ENCODE measurements at regions not wholly inside any gene's neighbourhood (a gene's known extent, or its start where the extent isn't known, plus 50 kb on each side); places are given as distances from the start of the nearest gene placed in this dataset.

DNA sequence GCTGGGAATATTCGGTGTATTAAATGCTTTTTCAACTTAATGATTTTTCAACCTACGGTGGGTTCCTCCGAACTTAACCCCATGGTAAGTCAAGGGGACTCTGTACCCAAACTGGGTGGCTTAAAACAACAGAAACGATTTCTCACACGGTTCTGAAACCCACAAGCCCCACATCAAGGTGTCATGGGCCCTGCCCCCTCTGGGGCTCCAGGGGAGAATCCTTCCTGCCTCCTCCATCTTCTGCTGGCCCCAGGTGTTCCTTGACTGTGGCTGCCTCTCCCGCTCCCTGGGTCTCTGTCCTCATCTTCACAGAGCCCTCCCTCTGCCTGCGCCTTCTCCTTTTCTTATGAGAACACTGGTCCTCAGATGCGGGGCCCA lies 301.3 kb upstream of the SALL3 start:
- TF ChIP-seq, protein P1, sequence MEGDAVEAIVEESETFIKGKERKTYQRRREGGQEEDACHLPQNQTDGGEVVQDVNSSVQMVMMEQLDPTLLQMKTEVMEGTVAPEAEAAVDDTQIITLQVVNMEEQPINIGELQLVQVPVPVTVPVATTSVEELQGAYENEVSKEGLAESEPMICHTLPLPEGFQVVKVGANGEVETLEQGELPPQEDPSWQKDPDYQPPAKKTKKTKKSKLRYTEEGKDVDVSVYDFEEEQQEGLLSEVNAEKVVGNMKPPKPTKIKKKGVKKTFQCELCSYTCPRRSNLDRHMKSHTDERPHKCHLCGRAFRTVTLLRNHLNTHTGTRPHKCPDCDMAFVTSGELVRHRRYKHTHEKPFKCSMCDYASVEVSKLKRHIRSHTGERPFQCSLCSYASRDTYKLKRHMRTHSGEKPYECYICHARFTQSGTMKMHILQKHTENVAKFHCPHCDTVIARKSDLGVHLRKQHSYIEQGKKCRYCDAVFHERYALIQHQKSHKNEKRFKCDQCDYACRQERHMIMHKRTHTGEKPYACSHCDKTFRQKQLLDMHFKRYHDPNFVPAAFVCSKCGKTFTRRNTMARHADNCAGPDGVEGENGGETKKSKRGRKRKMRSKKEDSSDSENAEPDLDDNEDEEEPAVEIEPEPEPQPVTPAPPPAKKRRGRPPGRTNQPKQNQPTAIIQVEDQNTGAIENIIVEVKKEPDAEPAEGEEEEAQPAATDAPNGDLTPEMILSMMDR (IDR thresholded peaks at IDR 0.05) = no peak
- DNase-seq (ENCODE audit: low spot score) = no peak
- H3K4me3 ChIP-seq = no peak overlapping the region
- H3K27ac ChIP-seq = no peak overlapping the region

DNA sequence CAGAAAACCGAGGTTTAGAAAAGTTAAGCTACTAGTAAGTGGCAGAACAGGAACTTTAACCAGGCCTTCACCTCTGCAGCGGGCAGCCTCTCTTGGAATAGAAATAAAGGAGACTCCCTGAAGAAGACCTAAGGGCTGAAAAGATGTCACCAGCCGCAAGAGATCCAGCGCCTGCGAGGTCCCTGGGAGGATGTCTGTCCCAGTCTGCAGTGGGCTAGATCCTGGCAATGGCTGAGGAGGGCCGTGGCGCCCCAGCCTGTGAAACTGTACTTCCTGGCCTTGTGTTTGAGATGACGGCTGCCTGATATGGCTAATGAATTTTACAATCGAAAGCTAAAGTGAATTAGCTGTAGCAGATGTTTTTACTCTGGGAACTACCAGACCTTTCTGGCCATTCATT lies 300.6 kb upstream of the SALL3 start:
- TF ChIP-seq, protein P1 (IDR thresholded peaks at IDR 0.05) = no peak
- Histone ChIP-seq H3K27ac (no peak overlapping the region), H3K4me3 (no peak overlapping the region)
- DNase-seq (ENCODE audit: low spot score) = no peak

DNA sequence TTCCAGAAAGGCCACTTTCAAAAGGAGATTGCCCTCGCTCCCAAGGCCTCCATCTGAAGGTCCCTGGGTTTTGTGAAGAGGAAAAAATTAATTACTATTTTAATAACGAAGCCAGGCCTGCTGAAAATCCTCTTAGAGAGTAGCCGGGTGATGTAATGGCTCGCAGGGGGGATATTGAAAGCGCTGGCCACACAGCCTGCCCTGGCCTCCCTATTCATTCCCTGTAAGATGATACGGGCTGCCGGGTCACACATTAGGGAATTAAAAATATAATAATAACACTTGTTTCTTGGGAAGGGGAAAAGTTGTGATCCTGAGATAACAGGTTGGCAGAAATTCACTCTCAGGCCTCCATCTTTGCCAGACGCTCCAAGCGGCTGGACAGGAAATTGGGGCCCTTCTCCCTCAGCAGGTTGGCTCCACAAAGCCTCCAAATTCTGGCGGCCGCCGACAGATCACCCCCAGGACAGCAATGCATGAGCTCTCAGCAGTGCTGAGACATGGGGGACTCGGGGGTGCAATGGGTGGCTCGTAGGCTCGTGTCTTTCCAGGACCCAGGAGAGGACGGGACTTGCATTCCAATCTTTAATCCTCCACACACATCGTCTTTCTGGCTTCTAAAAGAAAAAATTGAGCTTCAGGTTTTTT lies 299.9 kb upstream of the SALL3 start:
- H3K4me3 ChIP-seq = no peak overlapping the region
- H3K27ac ChIP-seq = no peak overlapping the region
- TF ChIP-seq, protein P1 (IDR thresholded peaks at IDR 0.05) = no peak
- no peak for DNase-seq (ENCODE audit: low spot score)

DNA sequence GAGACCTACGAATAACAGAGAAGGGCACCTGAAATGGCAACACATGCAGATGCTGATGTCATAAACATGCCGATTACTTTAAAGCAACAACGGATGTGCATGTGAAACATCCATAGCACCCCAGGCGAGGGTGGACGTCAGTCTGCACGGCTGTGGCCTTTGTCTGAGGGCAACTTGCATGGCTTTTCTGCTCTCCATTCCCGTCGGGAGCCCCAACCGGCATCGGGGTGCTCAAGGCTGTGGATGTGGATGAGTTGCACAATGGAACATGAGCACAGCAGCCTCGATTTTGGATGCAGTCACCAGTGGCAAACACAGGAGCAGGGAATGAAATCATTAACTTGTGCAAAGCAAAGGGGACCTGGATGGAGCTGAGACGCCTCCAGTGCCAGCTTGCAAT lies 298.2 kb upstream of the SALL3 start:
- TF ChIP-seq, protein P1 (IDR thresholded peaks at IDR 0.05) = no peak
- no peak overlapping the region for H3K4me3 ChIP-seq
- H3K27ac ChIP-seq = no peak overlapping the region
- no peak for DNase-seq (ENCODE audit: low spot score)

DNA sequence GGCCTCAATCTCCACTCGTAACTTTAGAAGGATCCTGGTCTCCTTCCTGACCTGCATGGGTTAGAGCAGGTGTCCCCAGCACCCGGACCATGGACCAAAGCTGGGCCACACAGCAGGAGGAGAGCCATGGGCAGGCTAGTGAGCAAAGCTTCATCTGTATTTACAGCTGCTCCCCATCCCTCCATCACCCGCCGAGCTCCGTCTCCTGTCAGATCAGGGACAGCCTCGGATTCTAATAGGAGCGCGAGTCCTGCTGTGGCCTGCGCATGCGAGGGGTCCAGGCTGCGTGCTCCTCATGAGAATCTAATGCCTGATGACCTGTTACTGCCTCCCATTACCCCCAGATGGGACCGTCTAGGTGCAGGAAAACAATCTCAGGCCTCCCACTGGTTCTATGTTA lies 297.7 kb upstream of the SALL3 start:
- Histone ChIP-seq H3K4me3 (no peak overlapping the region), H3K27ac (no peak overlapping the region)
- no peak for DNase-seq (ENCODE audit: low spot score)
- TF ChIP-seq, protein P1 (IDR thresholded peaks at IDR 0.05) = no peak

DNA sequence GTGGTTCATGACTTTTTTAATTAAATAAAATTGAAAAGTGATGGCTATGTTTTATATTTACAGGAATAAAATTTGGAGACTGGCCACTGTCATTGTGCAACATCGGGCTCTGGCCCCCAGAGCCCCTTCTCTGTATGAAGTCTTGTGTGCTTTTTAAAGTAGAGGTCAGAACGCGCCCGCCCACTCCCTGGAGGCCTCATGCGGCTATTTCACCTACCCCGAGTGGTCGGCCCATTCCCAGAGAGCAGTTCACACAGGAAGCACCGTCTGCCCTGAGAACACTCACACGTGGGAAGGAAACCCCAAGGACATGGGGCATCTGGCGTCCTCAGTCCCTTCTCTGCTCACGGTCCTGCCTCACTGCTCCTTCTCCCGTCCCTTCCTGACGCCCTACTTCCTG lies 296.9 kb upstream of the SALL3 start:
- TF ChIP-seq, protein P1 (IDR thresholded peaks at IDR 0.05) = no peak
- no peak overlapping the region for H3K4me3 ChIP-seq
- H3K27ac ChIP-seq = no peak overlapping the region
- DNase-seq (ENCODE audit: low spot score) = no peak

DNA sequence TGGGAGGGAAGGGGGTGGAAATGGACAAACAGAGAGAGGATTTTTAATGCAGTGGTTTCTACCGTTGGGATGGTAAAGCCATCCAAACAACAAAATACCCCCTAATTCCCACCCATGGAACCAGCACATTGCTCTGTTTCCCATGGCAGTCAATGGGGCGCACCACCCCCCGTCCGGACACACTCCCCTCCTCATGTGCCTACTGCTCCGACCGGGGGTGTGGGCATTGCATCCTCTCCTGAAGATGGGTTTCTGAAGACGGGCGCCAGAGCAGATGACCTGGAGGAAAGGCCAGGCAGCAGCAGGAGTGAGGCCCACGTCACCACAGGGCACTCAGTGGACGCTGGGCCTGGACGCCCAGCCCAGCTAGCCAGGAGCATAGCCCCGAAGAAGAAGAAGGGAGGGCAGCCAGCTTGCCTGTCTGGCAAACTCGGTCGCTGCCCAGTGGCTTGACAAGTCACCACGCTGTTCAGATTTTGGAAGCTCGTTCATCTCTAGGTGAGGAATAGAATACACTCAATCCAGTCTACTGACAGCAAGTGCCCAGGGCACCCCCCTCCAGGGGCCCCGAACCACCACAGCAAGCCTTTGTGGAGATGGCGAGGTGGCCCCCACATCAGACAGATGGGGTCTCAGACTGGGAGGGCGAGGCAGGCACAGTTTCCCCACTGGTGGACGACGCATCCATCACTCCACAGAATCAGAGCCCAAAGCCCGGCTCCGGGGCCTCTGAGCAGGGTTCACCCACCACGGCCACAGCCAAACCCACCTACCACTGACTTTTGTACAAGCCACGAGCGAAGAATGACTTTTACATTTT lies 296.2 kb upstream of the SALL3 start:
- DNase-seq (ENCODE audit: low spot score) = no peak
- TF ChIP-seq, protein P1 (IDR thresholded peaks at IDR 0.05) = no peak
- Histone ChIP-seq H3K4me3 (no peak overlapping the region), H3K27ac (no peak overlapping the region)

Measured in coronary artery (tissue), 2 donors.